B cell (primary cell): ENCODE measurements at regions not wholly inside any gene's neighbourhood (a gene's known extent, or its start where the extent isn't known, plus 50 kb on each side); places are given as distances from the start of the nearest gene placed in this dataset.

Experiments used
- ATAC-seq: fragments of 200-7000 bp; cut with Tn5 transposase; one replicate; pipeline ENCODE4 v1.10.0; 2021; ENCODE audit warnings: low read depth, mild to moderate bottlenecking, moderate number of reproducible peaks, moderate library complexity
- CTCF ChIA-PET: fragments of 350-600 bp; sonication (Branson Sonifier 250); formaldehyde crosslinking; loops from one replicate; lab custom pipeline; 2021; ENCODE audit warnings: antibody characterized with exemption, inconsistent platforms; lab: Charles Lee
- POLR2A ChIA-PET: fragments of 350-600 bp; sonication (Branson Sonifier 250); formaldehyde crosslinking; loops from one replicate; lab custom pipeline; 2021; ENCODE audit warnings: antibody characterized with exemption; lab: Charles Lee
- DNase-seq: peaks from one replicate; pipeline ENCODE4 v3.0.0; 2013
- H2AFZ ChIP-seq: 2 replicates; pipeline ENCODE4 v1.6.1; 2012; ENCODE audit warnings: mild to moderate bottlenecking, low read depth, low read length; ENCODE audit not compliant: insufficient read depth, poor library complexity, severe bottlenecking
- H3K27ac ChIP-seq, 2 donors: 1 replicate in 1 of 2; 2 replicates in 1 of 2; pipeline ENCODE4 v1.5.1; 2012 to 2013; ENCODE audit warnings: low read length in 2 of 2, mild to moderate bottlenecking in 2 of 2, moderate library complexity in 1 of 2
- H3K27me3 ChIP-seq, 4 experiments: fragments of 200-600 bp in 1 of 4; sonication (generic) in 1 of 4; replicated peaks in 1 of 4; 1 replicate in 2 of 4; 2 replicates in 2 of 4; pipeline versions ENCODE4 v1.6.1 to v1.7.0; 2013 to 2016; ENCODE audit warnings: low read length in 3 of 4, mild to moderate bottlenecking in 2 of 4, mixed read lengths in 1 of 4, moderate library complexity in 1 of 4; ENCODE audit not compliant: insufficient read depth in 4 of 4, control insufficient read depth in 3 of 4; ENCODE audit errors: control extremely low read depth in 1 of 4
- H3K36me3 ChIP-seq, 2 experiments: replicated peaks in 1 of 2; 1 replicate in 1 of 2; 2 replicates in 1 of 2; pipeline versions ENCODE4 v1.6.1 to v1.7.1; 2013; ENCODE audit warnings: low read length in 1 of 2; ENCODE audit not compliant: insufficient read depth in 2 of 2, control insufficient read depth in 1 of 2; ENCODE audit errors: control extremely low read depth in 1 of 2, extremely low read depth in 1 of 2
- H3K4me1 ChIP-seq, 2 donors: fragments of 200-600 bp in 1 of 2; sonication (generic) in 1 of 2; 1 replicate in 1 of 2; 2 replicates in 1 of 2; pipeline versions ENCODE4 v1.5.1 to v1.6.1; 2013 to 2017; ENCODE audit warnings: low read length in 2 of 2; ENCODE audit not compliant: control insufficient read depth in 2 of 2, insufficient read depth in 2 of 2
- H3K4me2 ChIP-seq: replicated peaks from 2 replicates; pipeline ENCODE3; 2012; ENCODE audit warnings: mild to moderate bottlenecking, low read depth, low read length; ENCODE audit not compliant: poor library complexity, severe bottlenecking
- H3K4me3 ChIP-seq, 5 experiments: fragments of 200-600 bp in 1 of 5; sonication (generic) in 1 of 5; 1 replicate in 3 of 5; 2 replicates in 2 of 5; pipeline versions ENCODE4 v1.5.1 to v1.7.0; 2011 to 2016; ENCODE audit warnings: low read length in 4 of 5, mild to moderate bottlenecking in 4 of 5, low read depth in 2 of 5, control low read depth in 1 of 5, moderate library complexity in 1 of 5; ENCODE audit not compliant: insufficient read depth in 1 of 5; ENCODE audit errors: control extremely low read depth in 1 of 5, extremely low read depth in 1 of 5
- H3K79me2 ChIP-seq: fragments of 200-600 bp; sonication (generic); one replicate; pipeline ENCODE4 v1.6.0; 2016; ENCODE audit warnings: low read length; ENCODE audit not compliant: control insufficient read depth, insufficient read depth
- H3K9ac ChIP-seq: fragments of 200-600 bp; sonication (generic); 2 replicates; pipeline ENCODE4 v1.6.1; 2017; ENCODE audit warnings: mild to moderate bottlenecking, low read length, moderate library complexity
- H3K9me3 ChIP-seq, 3 donors: one replicate each; pipeline versions ENCODE4 v1.6.1 to v1.7.1; 2013; ENCODE audit warnings: low read length in 2 of 3; ENCODE audit not compliant: control insufficient read depth in 2 of 3, insufficient read depth in 1 of 3; ENCODE audit errors: control extremely low read depth in 1 of 3
- H4K20me1 ChIP-seq: 2 replicates; pipeline ENCODE4 v1.6.0; 2012; ENCODE audit warnings: mild to moderate bottlenecking, low read length; ENCODE audit not compliant: insufficient read depth, control insufficient read depth, poor library complexity, severe bottlenecking
- H3K27ac Mint-ChIP-seq: one replicate; pipeline ENCODE4 v1.8.0; 2021; ENCODE audit warnings: mixed read lengths
- H3K27me3 Mint-ChIP-seq: one replicate; pipeline ENCODE4 v1.8.0; 2021; ENCODE audit warnings: mixed read lengths
- H3K4me1 Mint-ChIP-seq: one replicate; pipeline ENCODE4 v1.8.0; 2021; ENCODE audit warnings: mixed read lengths
- H3K4me3 Mint-ChIP-seq: one replicate; pipeline ENCODE4 v1.8.0; 2021; ENCODE audit warnings: mixed read lengths
- H3K9me3 Mint-ChIP-seq: one replicate; pipeline ENCODE4 v1.8.0; 2022; ENCODE audit warnings: mixed read lengths; ENCODE audit not compliant: insufficient read depth
- EZH2 ChIP-seq: IDR thresholded peaks from 2 replicates; pipeline ENCODE4 v1.6.1; 2012; ENCODE audit warnings: borderline replicate concordance, low read depth, mild to moderate bottlenecking, moderate library complexity, low read length; ENCODE audit not compliant: insufficient read depth, poor library complexity, severe bottlenecking
- WGBS: methylation state at CpG from one replicate; pipeline ENCODE4 v1.1.5; 2013; ENCODE audit warnings: missing lambda C conversion rate; ENCODE audit not compliant: insufficient coverage; 5-methylcytosine and 5-hydroxymethylcytosine counted together
- intact Hi-C: fragments of 100-400 bp; cut with micrococcal nuclease; formaldehyde crosslinking; loops from one replicate; pipeline ENCODE4 v1.10.0; 2022
- TF ChIP-seq, protein P1 (sequence below): fragments of 200-600 bp; IDR thresholded peaks from one replicate; pipeline ENCODE4 v1.8.0; 2022; ENCODE audit warnings: antibody characterized with exemption, mild to moderate bottlenecking

DNA sequence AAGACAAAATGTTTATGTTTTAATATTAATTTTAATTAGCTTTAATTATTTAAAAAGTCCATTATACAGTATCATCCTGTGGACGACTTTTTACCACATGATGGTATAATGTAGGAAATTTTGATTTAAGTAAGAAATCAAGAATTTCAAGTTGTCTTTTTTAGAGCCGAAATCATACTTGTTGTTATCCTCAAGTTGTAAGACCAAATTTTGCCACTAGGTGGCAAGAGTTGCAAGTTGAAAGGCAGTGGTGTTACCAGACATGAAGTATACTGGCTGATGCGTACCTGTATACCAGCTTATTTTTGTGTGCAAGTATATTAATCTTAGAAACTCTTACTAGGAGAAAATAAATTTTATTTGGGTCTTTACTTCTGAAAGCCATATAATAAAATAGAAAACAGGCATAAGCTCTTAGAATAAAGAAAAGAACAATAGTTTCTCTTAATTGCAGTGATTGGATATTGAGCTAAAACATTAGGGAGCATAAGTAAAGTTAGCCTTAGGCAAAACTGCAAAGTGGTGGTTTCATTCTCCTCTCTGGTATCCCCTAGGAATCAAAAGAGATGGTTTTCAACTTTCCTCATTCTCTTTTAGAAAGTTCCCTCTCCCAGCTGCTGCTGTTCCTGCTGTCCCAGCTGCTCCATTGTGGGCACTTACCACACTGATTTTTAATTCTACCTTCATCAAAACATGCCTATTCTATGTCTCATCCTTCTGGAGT is 118.0 kb upstream of the WDFY3 start:
- Histone ChIP-seq H3K36me3 (no peaks in the 10 kb centered on the region), H3K27me3 (peaks cover 0 to 6% (median 5%) of the 10 kb centered on the region in 4 experiments), H3K79me2 (no peaks in the 10 kb centered on the region), H4K20me1 (no peaks in the 10 kb centered on the region), H2AFZ (no peak overlapping the region), H3K9me3 (peaks cover 0 to 8% (median 6%) of the 10 kb centered on the region in 3 donors), H3K27ac (no peak overlapping the region), H3K4me2 (no peak overlapping the region), H3K9ac (no peak overlapping the region), H3K4me3 (no peak overlapping the region), H3K4me1 (no peaks in the 10 kb centered on the region)
- WGBS = no CpG with 5 or more reads among the region's 3 CpGs
- Mint-ChIP-seq H3K4me3 (no peak overlapping the region), H3K27me3 (peaks cover 8% of the 10 kb centered on the region), H3K27ac (no peak overlapping the region), H3K9me3 (no peaks in the 10 kb centered on the region), H3K4me1 (peaks cover 6% of the 10 kb centered on the region)
- TF ChIP-seq EZH2 = no peak
- TF ChIP-seq, protein P1, sequence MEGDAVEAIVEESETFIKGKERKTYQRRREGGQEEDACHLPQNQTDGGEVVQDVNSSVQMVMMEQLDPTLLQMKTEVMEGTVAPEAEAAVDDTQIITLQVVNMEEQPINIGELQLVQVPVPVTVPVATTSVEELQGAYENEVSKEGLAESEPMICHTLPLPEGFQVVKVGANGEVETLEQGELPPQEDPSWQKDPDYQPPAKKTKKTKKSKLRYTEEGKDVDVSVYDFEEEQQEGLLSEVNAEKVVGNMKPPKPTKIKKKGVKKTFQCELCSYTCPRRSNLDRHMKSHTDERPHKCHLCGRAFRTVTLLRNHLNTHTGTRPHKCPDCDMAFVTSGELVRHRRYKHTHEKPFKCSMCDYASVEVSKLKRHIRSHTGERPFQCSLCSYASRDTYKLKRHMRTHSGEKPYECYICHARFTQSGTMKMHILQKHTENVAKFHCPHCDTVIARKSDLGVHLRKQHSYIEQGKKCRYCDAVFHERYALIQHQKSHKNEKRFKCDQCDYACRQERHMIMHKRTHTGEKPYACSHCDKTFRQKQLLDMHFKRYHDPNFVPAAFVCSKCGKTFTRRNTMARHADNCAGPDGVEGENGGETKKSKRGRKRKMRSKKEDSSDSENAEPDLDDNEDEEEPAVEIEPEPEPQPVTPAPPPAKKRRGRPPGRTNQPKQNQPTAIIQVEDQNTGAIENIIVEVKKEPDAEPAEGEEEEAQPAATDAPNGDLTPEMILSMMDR = peak; percentile 89
- peak; percentile 60 for ATAC-seq
- intact Hi-C loops = loop anchor here (1.0 to 5.0 kb wide), 6 partner anchors 62 to 1813 kb away; no protein-coding TSS in a partner anchor
- DNase-seq = peak; percentile 74
- ChIA-PET POLR2A (no interaction called here), CTCF (interaction anchor here (0.7 to 5.0 kb wide), 31 partner anchors 8 to 1810 kb away, joined by 3 to 113 read pairs (median 4); no protein-coding TSS in a partner anchor)

DNA sequence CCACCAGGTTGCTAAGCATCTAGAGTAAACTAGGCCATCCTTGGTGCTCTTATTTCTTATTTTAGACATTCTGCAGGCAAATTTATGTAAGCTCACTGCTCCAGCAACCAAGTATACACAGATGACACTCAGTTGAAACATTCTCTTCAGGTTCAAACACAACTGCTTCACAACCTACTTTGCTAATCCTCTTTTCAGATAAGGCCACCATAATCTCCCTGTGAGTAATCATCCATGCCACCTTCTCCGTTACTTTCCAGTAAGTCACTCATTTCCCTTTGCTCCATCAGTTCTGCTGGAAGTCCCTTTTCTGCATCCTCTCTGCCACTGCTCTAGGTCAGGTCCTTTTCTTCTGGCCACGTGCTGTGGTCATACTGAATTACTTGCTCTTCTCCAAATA is 120.2 kb upstream of the WDFY3 start:
- no peak overlapping the region for H3K4me3 Mint-ChIP-seq
- H3K9ac ChIP-seq = no peak overlapping the region
- H3K27me3 Mint-ChIP-seq = peaks cover 12% of the 10 kb centered on the region
- no peak overlapping the region for H3K27ac Mint-ChIP-seq
- H4K20me1 ChIP-seq = no peaks in the 10 kb centered on the region
- peaks cover 0 to 6% (median 5%) of the 10 kb centered on the region in 4 experiments for H3K27me3 ChIP-seq
- intact Hi-C loops = no loop called here
- WGBS = 94% methylated on average over 1 of the region's 2 CpGs
- no peak overlapping the region for H3K4me3 ChIP-seq
- no peaks in the 10 kb centered on the region for H3K79me2 ChIP-seq
- H3K4me1 ChIP-seq = no peaks in the 10 kb centered on the region
- TF ChIP-seq, protein P1 = no peak
- no peak for TF ChIP-seq EZH2
- H3K36me3 ChIP-seq = no peaks in the 10 kb centered on the region
- DNase-seq = no peak
- no peak overlapping the region for H2AFZ ChIP-seq
- H3K9me3 ChIP-seq = peaks cover 0 to 8% (median 6%) of the 10 kb centered on the region in 3 donors
- H3K4me2 ChIP-seq = no peak overlapping the region
- no peak for ATAC-seq
- peaks cover 3% of the 10 kb centered on the region for H3K9me3 Mint-ChIP-seq
- H3K27ac ChIP-seq = no peak overlapping the region
- H3K4me1 Mint-ChIP-seq = peaks cover 1% of the 10 kb centered on the region
- ChIA-PET POLR2A (no interaction called here), CTCF (interaction anchor here (1.1 to 5.0 kb wide), 6 partner anchors 11 to 963 kb away, joined by 4 to 113 read pairs (median 17); no protein-coding TSS in a partner anchor)
